ENCODE measurements at regions not wholly inside any gene's neighbourhood (a gene's known extent, or its start where the extent isn't known, plus 50 kb on each side); places are given as distances from the start of the nearest gene placed in this dataset.

DNA sequence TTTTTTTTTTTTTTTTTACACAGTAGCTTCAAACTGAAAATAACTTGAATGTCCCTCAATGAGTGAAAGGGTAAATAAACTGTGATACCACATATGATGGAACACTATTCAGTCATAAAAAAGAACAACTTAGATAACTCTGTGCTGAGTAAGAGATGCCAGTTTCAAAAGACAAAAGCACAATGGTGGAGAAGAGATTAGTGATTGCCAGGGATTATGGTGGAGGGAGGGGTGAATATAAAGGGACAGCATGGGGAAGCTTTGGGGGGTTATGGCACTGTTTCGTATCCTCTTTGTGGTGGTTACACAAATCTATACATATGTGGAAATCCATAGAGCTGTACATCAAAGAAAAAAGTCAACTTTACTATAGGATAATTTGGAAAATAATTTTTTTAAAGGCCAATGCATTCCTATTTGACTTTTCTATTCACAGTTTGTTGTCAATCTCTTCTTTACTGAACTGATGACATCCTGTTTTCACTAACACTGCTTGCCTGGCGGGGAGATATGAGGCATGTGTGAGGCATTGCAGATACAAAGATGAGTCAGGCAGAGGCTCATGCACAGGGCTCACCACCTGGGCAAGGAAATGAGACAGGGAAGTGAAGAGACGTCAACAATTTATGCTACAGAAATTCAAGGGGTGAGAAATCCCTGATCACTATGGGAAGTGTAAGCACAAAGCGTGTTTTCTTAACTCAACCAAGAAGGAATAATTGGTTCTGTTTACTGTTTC, 302.7 kb downstream of the DUSP10 start:
- TF ChIP-seq, protein P1, sequence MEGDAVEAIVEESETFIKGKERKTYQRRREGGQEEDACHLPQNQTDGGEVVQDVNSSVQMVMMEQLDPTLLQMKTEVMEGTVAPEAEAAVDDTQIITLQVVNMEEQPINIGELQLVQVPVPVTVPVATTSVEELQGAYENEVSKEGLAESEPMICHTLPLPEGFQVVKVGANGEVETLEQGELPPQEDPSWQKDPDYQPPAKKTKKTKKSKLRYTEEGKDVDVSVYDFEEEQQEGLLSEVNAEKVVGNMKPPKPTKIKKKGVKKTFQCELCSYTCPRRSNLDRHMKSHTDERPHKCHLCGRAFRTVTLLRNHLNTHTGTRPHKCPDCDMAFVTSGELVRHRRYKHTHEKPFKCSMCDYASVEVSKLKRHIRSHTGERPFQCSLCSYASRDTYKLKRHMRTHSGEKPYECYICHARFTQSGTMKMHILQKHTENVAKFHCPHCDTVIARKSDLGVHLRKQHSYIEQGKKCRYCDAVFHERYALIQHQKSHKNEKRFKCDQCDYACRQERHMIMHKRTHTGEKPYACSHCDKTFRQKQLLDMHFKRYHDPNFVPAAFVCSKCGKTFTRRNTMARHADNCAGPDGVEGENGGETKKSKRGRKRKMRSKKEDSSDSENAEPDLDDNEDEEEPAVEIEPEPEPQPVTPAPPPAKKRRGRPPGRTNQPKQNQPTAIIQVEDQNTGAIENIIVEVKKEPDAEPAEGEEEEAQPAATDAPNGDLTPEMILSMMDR (conservative IDR thresholded peaks at IDR 0.05; ENCODE audit: low read length) = no peak
- no peak for TF ChIP-seq EZH2phosphoT487 (IDR thresholded peaks at IDR 0.05; ENCODE audit: borderline replicate concordance, low read depth, low read length)
